K562 (cell line): ENCODE measurements at regions not wholly inside any gene's neighbourhood (a gene's known extent, or its start where the extent isn't known, plus 50 kb on each side); places are given as distances from the start of the nearest gene placed in this dataset.

Experiments used
- ATAC-seq: fragments of 200-7000 bp; cut with Tn5 transposase; 3 replicates; pipeline ENCODE4 v1.9.1; 2020; ENCODE audit warnings: moderate library complexity
- BruUV-seq: library from RNA; stranded (reverse); fragments of 400-500 nt; replicated peaks from 2 replicates; lab custom pipeline; 2021; lab: Mats Ljungman, UMichigan
- CTCF ChIA-PET: fragments of 300-600 bp; formaldehyde crosslinking; extraction: SDS; loops from one replicate; lab custom pipeline; 2021; ENCODE audit warnings: low intra/inter-chr PET ratio; lab: Yijun Ruan, JAX
- POLR2A ChIA-PET: fragments of 300-600, 350-650 bp; sonication (Branson Sonifier 250); formaldehyde crosslinking; extraction: SDS; loops from one replicate; lab custom pipeline; 2021; ENCODE audit warnings: antibody characterized with exemption, inconsistent platforms; lab: Yijun Ruan, JAX
- DNase-seq, 4 experiments: peaks; one replicate each; pipeline versions ENCODE4 v3.0.0 to v3.0.0-alpha.2; 2011 to 2018; ENCODE audit warnings: low spot score in 3 of 4, mixed read lengths in 3 of 4; ENCODE audit errors: extremely low read depth in 1 of 4
- FAIRE-seq: peaks from 2 replicates; lab custom pipeline; 2011; peaks lifted over from hg19 to GRCh38; lab: Jason Lieb, UNC
- H2AFZ ChIP-seq: 2 replicates; pipeline ENCODE4 v1.6.0; 2011; ENCODE audit warnings: low read depth, low read length, control low read depth, inconsistent platforms
- H3K27ac ChIP-seq: fragments of 200-600 bp; 3 replicates; pipeline ENCODE4 v1.8.0; 2011; ENCODE audit warnings: low read depth, mild to moderate bottlenecking, control low read depth, inconsistent platforms, low read length, moderate library complexity, mixed read lengths; ENCODE audit errors: extremely low read depth
- H3K27me3 ChIP-seq, 2 experiments: fragments of 300-600 bp in 1 of 2; 2 replicates in 1 of 2; 3 replicates in 1 of 2; pipeline versions ENCODE4 v1.6.0 to v1.8.0; 2011; ENCODE audit warnings: inconsistent platforms in 2 of 2, low read length in 2 of 2, mild to moderate bottlenecking in 1 of 2, mixed read lengths in 1 of 2, moderate library complexity in 1 of 2; ENCODE audit not compliant: control insufficient read depth in 2 of 2, insufficient read depth in 2 of 2
- H3K36me3 ChIP-seq: fragments of 300-600 bp; 3 replicates; pipeline ENCODE4 v1.8.0; 2011; ENCODE audit warnings: mild to moderate bottlenecking, low read length, inconsistent platforms; ENCODE audit not compliant: control insufficient read depth, insufficient read depth
- H3K4me1 ChIP-seq, 2 experiments: fragments of 200-600 bp in 1 of 2; replicated peaks in 1 of 2; 2 replicates in 1 of 2; 3 replicates in 1 of 2; pipeline versions ENCODE4 v1.5.1 to v1.8.0; 2011; ENCODE audit warnings: inconsistent platforms in 2 of 2, low read length in 2 of 2, mild to moderate bottlenecking in 1 of 2, mixed read lengths in 1 of 2, moderate library complexity in 1 of 2; ENCODE audit not compliant: control insufficient read depth in 2 of 2, insufficient read depth in 2 of 2
- H3K4me2 ChIP-seq: 2 replicates; pipeline ENCODE4 v1.6.1; 2011; ENCODE audit warnings: low read length, control low read depth, inconsistent platforms, mixed read lengths; ENCODE audit not compliant: insufficient read depth
- H3K4me3 ChIP-seq: fragments of 200-600 bp; sonication (generic), shearing (Covaris generic); 2 replicates; pipeline ENCODE4 v1.5.1; 2016; ENCODE audit warnings: control low read depth, inconsistent platforms
- H3K79me2 ChIP-seq: fragments of 200-600 bp; 3 replicates; pipeline ENCODE4 v1.8.0; 2011; ENCODE audit warnings: low read length, inconsistent platforms; ENCODE audit not compliant: control insufficient read depth, insufficient read depth
- H3K9ac ChIP-seq, 2 experiments: 2 replicates each; pipeline versions ENCODE4 v1.6.0 to v1.6.1; 2011; ENCODE audit warnings: low read depth in 2 of 2, low read length in 2 of 2, control low read depth in 1 of 2, inconsistent platforms in 1 of 2, mild to moderate bottlenecking in 1 of 2, mixed read lengths in 1 of 2; ENCODE audit not compliant: insufficient read depth in 1 of 2
- H3K9me1 ChIP-seq: one replicate; pipeline ENCODE4 v1.6.0; 2011; ENCODE audit warnings: inconsistent platforms, mild to moderate bottlenecking, low read length, moderate library complexity; ENCODE audit not compliant: control insufficient read depth, insufficient read depth
- H3K9me3 ChIP-seq: replicated peaks from 2 replicates; pipeline ENCODE4 v1.5.1; 2011; ENCODE audit warnings: low read depth, low read length, inconsistent platforms; ENCODE audit not compliant: control insufficient read depth, insufficient read depth
- H4K20me1 ChIP-seq: replicated peaks from 2 replicates; pipeline ENCODE4 v1.6.1; 2011; ENCODE audit warnings: low read length, inconsistent platforms, mixed read lengths; ENCODE audit not compliant: control insufficient read depth, insufficient read depth
- EGR1 ChIP-seq: fragments of 450-650 bp; conservative IDR thresholded peaks from 2 replicates; pipeline ENCODE4 v1.6.1; 2017; ENCODE audit warnings: mild to moderate bottlenecking
- EP400 ChIP-seq: fragments of 450-650 bp; IDR thresholded peaks from 2 replicates; pipeline ENCODE4 v1.6.1; 2017; ENCODE audit warnings: antibody characterized with exemption, mild to moderate bottlenecking, moderate library complexity
- FOXA3 ChIP-seq, 2 experiments: fragments of 450-650 bp in 1 of 2; sonication (generic) in 1 of 2; formaldehyde crosslinking; IDR thresholded peaks in 1 of 2; conservative IDR thresholded peaks in 1 of 2; 2 replicates each; pipeline versions ENCODE4 v1.4.0 to v1.8.0; 2020 to 2022; ENCODE audit warnings: mild to moderate bottlenecking in 2 of 2, missing genetic modification reagents in 1 of 2
- HDAC3 ChIP-seq: fragments of 450-650 bp; IDR thresholded peaks from 2 replicates; pipeline ENCODE4 v1.6.1; 2018; ENCODE audit warnings: borderline replicate concordance, mild to moderate bottlenecking, moderate library complexity; ENCODE audit not compliant: partially characterized antibody
- HNRNPH1 ChIP-seq: fragments of 200-400 bp; formaldehyde crosslinking; optimal IDR thresholded peaks from 2 replicates; pipeline ENCODE3; 2017; ENCODE audit warnings: low read depth, mild to moderate bottlenecking, low read length, moderate library complexity
- IRF2 ChIP-seq: sonication (generic); formaldehyde crosslinking; IDR thresholded peaks from 2 replicates; pipeline ENCODE4 v1.8.1; 2022; ENCODE audit warnings: mild to moderate bottlenecking, missing genetic modification reagents
- IRF9 ChIP-seq: fragments of 450-650 bp; IDR thresholded peaks from 2 replicates; pipeline ENCODE4 v1.6.1; 2016; ENCODE audit warnings: missing biosample characterization, missing genetic modification characterization
- KAT7 ChIP-seq: sonication (generic); formaldehyde crosslinking; IDR thresholded peaks from 2 replicates; pipeline ENCODE4 v1.8.0; 2022; ENCODE audit warnings: missing genetic modification reagents, mild to moderate bottlenecking, borderline replicate concordance
- MED1 ChIP-seq: sonication (generic); formaldehyde crosslinking; IDR thresholded peaks from 2 replicates; pipeline ENCODE4 v1.8.1; 2023; ENCODE audit warnings: missing genetic modification reagents, borderline replicate concordance
- NFYB ChIP-seq: IDR thresholded peaks from 2 replicates; pipeline ENCODE4 v1.6.1; 2011; ENCODE audit warnings: mild to moderate bottlenecking, moderate library complexity; ENCODE audit not compliant: insufficient read length; ENCODE audit errors: extremely low read depth
- RHOXF2B ChIP-seq: fragments of 250-450 bp; sonication (Bioruptor Pico); conservative IDR thresholded peaks from 2 replicates; pipeline ENCODE4 v1.5.1; 2021
- SMAD1 ChIP-seq: fragments of 150-350 bp; IDR thresholded peaks from 2 replicates; pipeline ENCODE4 v1.6.1; 2014; ENCODE audit warnings: low read length, low read depth; ENCODE audit not compliant: partially characterized antibody
- SMAD2 ChIP-seq: fragments of 150-350 bp; IDR thresholded peaks from 2 replicates; pipeline ENCODE4 v1.6.1; 2014; ENCODE audit warnings: low read depth, mild to moderate bottlenecking, low read length
- SRSF9 ChIP-seq: fragments of 200-400 bp; formaldehyde crosslinking; IDR thresholded peaks from 2 replicates; pipeline ENCODE4 v1.6.1; 2017; ENCODE audit warnings: low read depth, low read length, borderline replicate concordance
- TEAD2 ChIP-seq: fragments of 450-650 bp; IDR thresholded peaks from 2 replicates; pipeline ENCODE4 v1.6.1; 2016; ENCODE audit warnings: missing genetic modification characterization, control low read depth, missing compliant biosample characterization
- WGBS: fragments of 100-300 bp; shearing (Covaris generic); methylation state at CpG from one replicate; pipeline ENCODE4 v1.1.6; 2016; ENCODE audit warnings: low coverage, mixed read lengths; ENCODE audit not compliant: insufficient coverage; ENCODE audit errors: missing lambda C conversion rate; 5-methylcytosine and 5-hydroxymethylcytosine counted together
- in situ Hi-C: fragments of 300-500 bp; cut with MboI; formaldehyde crosslinking; loops from 4 replicates; pipeline ENCODE4 v1.15.0; 2018; ENCODE audit warnings: inconsistent platforms, mixed read lengths
- intact Hi-C: fragments of 100-400 bp; cut with micrococcal nuclease; formaldehyde crosslinking; loops from 2 replicates; pipeline ENCODE4 v1.14.2; 2022
- TF ChIP-seq, protein P1 (sequence below): sonication (generic); formaldehyde crosslinking; IDR thresholded peaks from 2 replicates; pipeline ENCODE4 v1.8.0; 2023; ENCODE audit warnings: missing genetic modification reagents, mild to moderate bottlenecking, borderline replicate concordance
- TF ChIP-seq, protein P2 (sequence below): IDR thresholded peaks from 2 replicates; pipeline ENCODE4 v1.6.1; 2014; ENCODE audit warnings: antibody characterized with exemption

DNA sequence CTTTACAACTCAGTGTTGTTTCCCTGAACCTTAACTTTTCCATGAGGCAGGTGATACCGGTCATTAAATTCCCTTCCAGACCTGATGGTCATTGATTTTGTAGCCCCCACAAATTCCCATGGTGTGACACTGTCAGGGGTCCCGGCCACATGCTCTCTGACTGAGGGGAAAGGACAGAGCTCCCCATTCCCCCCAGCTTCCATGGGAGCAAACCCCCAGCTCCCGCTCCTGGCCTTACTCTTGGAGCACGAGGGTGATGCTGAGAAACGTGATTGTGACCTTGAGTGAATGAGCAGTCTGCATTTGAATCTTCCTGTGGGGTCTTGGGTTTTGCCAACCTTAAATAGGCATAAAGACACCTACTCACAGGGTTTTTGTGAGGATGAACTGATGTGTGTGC is 366.8 kb downstream of the RPS6KC1 start:
- DNase-seq: no peak
- Histone ChIP-seq H3K4me3 (no peak overlapping the region), H3K27ac (no peak overlapping the region), H3K9me1 (no peaks in the 10 kb centered on the region), H2AFZ (no peak overlapping the region), H3K4me2 (no peak overlapping the region), H3K36me3 (no peaks in the 10 kb centered on the region), H3K79me2 (no peaks in the 10 kb centered on the region), H4K20me1 (no peaks in the 10 kb centered on the region; the same call in 1 of the 2 replicates), H3K4me1 (no peaks in the 10 kb centered on the region), H3K9me3 (no peaks in the 10 kb centered on the region), H3K9ac (no peak overlapping the region), H3K27me3 (peaks cover 25 to 45% of the 10 kb centered on the region in 2 experiments)
- BruUV-seq: no TSS peak
- no peak for FAIRE-seq
- in situ Hi-C loops: no loop called here
- WGBS: 1% methylated on average over 5 of the region's 5 CpGs
- no peak for ATAC-seq
- intact Hi-C loops: no loop called here
- CTCF ChIA-PET: no interaction called here
- POLR2A ChIA-PET: no interaction called here
- TF ChIP-seq KAT7 (CRISPR knock-in tag): no peak
- TF ChIP-seq EP400: no peak
- TF ChIP-seq MED1 (CRISPR knock-in tag): no peak
- no peak for TF ChIP-seq HDAC3
- no peak for TF ChIP-seq SMAD2
- TF ChIP-seq EGR1: no peak
- TF ChIP-seq SMAD1: no peak
- TF ChIP-seq FOXA3 (CRISPR knock-in tag; conservative IDR thresholded peaks at IDR 0.05 in 1 of 2, IDR thresholded peaks at IDR 0.05 in 1 of 2): no peak
- TF ChIP-seq, protein P1, sequence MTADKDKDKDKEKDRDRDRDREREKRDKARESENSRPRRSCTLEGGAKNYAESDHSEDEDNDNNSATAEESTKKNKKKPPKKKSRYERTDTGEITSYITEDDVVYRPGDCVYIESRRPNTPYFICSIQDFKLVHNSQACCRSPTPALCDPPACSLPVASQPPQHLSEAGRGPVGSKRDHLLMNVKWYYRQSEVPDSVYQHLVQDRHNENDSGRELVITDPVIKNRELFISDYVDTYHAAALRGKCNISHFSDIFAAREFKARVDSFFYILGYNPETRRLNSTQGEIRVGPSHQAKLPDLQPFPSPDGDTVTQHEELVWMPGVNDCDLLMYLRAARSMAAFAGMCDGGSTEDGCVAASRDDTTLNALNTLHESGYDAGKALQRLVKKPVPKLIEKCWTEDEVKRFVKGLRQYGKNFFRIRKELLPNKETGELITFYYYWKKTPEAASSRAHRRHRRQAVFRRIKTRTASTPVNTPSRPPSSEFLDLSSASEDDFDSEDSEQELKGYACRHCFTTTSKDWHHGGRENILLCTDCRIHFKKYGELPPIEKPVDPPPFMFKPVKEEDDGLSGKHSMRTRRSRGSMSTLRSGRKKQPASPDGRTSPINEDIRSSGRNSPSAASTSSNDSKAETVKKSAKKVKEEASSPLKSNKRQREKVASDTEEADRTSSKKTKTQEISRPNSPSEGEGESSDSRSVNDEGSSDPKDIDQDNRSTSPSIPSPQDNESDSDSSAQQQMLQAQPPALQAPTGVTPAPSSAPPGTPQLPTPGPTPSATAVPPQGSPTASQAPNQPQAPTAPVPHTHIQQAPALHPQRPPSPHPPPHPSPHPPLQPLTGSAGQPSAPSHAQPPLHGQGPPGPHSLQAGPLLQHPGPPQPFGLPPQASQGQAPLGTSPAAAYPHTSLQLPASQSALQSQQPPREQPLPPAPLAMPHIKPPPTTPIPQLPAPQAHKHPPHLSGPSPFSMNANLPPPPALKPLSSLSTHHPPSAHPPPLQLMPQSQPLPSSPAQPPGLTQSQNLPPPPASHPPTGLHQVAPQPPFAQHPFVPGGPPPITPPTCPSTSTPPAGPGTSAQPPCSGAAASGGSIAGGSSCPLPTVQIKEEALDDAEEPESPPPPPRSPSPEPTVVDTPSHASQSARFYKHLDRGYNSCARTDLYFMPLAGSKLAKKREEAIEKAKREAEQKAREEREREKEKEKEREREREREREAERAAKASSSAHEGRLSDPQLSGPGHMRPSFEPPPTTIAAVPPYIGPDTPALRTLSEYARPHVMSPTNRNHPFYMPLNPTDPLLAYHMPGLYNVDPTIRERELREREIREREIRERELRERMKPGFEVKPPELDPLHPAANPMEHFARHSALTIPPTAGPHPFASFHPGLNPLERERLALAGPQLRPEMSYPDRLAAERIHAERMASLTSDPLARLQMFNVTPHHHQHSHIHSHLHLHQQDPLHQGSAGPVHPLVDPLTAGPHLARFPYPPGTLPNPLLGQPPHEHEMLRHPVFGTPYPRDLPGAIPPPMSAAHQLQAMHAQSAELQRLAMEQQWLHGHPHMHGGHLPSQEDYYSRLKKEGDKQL (CRISPR knock-in tag): no peak
- TF ChIP-seq HNRNPH1: no peak
- TF ChIP-seq NFYB: no peak
- no peak for TF ChIP-seq IRF2 (CRISPR knock-in tag)
- TF ChIP-seq SRSF9: no peak
- TF ChIP-seq TEAD2 (tag): no peak
- TF ChIP-seq, protein P2, sequence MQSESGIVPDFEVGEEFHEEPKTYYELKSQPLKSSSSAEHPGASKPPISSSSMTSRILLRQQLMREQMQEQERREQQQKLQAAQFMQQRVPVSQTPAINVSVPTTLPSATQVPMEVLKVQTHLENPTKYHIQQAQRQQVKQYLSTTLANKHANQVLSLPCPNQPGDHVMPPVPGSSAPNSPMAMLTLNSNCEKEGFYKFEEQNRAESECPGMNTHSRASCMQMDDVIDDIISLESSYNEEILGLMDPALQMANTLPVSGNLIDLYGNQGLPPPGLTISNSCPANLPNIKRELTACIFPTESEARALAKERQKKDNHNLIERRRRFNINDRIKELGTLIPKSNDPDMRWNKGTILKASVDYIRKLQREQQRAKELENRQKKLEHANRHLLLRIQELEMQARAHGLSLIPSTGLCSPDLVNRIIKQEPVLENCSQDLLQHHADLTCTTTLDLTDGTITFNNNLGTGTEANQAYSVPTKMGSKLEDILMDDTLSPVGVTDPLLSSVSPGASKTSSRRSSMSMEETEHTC: no peak
- no peak for TF ChIP-seq RHOXF2B (CRISPR knock-in tag)
- no peak for TF ChIP-seq IRF9 (tag)
